Motor neuron (in vitro differentiated cells): ENCODE measurements at regions not wholly inside any gene's neighbourhood (a gene's known extent, or its start where the extent isn't known, plus 50 kb on each side); places are given as distances from the start of the nearest gene placed in this dataset.
"Not testable (repeated sequence)": the region's sequence is repeated elsewhere in the genome, so short reads cannot be mapped to it uniquely, and the experiment has no call there.

ENCODE experiments used
- ATAC-seq, 8 experiments: fragments of 200-7000 bp; cut with Tn5 transposase; replicated peaks in 6 of 8; 2 replicates each; pipeline ENCODE4 v1.8.0; 2021; ENCODE audit warnings: mild to moderate bottlenecking in 8 of 8, moderate library complexity in 8 of 8
- H3K27ac ChIP-seq, 2 donors: fragments of 250-450 bp; sonication (Bioruptor Pico); 2 replicates each; pipeline ENCODE4 v1.9.0; 2021; ENCODE audit warnings: antibody characterized with exemption in 2 of 2, mild to moderate bottlenecking in 2 of 2, moderate library complexity in 1 of 2
- H3K4me1 ChIP-seq, 2 donors: fragments of 250-450 bp; sonication (Bioruptor Pico); replicated peaks in 1 of 2; 2 replicates each; pipeline ENCODE4 v1.6.1; 2021; ENCODE audit warnings: antibody characterized with exemption in 2 of 2, mild to moderate bottlenecking in 2 of 2, moderate library complexity in 1 of 2
- H3K4me3 ChIP-seq, 5 donors: fragments of 250-450 bp; sonication (Bioruptor Pico); 2 replicates each; pipeline ENCODE4 v1.9.0; 2021; ENCODE audit warnings: antibody characterized with exemption in 5 of 5, mild to moderate bottlenecking in 5 of 5, moderate library complexity in 4 of 5
- WGBS, 10 experiments: fragments of 450-650 bp; shearing (Covaris generic); methylation state at CpG; one replicate each; pipeline ENCODE4 v1.0.0; 2022; 5-methylcytosine and 5-hydroxymethylcytosine counted together
- in situ Hi-C, 9 experiments: fragments of 400-800 bp; cut with MboI; loops; one replicate each; pipeline ENCODE4 v1.15.0; 2021; ENCODE audit warnings: low sequenced_read_pairs in 9 of 9, low pct_unique_long_range_greater_than_20kb in 2 of 9; ENCODE audit not compliant: unreplicated experiment in 9 of 9

DNA sequence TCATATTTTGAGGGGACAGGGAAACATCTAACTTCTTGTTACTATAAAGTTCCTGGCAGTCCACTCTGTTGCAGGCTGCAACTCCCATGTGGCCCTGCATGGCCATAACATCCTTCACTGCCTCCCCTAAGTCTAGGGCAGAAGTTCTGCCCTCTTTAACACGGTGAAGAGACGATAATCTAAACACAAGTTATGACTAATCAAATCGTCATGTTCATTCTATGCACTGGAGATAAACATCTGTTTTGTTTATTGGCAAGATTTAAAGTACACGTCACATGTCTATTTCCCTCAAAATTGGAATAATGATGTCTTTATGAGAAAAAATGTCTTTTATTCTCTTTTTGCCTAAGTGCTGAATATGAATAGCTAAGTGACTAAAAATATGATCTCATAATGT is 1629.4 kb downstream of the PCDH9 start:
- ATAC-seq: peak in 1 of 8 experiments; percentile 20
- WGBS, 10 experiments: 0 to 100% (median 86%) methylated on average over 1 to 4 of the region's 4 CpGs; no CpG with 5 or more reads in 1 of the 10 experiments
- no peak overlapping the region for H3K27ac ChIP-seq
- peaks cover 2 to 13% of the 10 kb centered on the region in 2 donors for H3K4me1 ChIP-seq
- in situ Hi-C loops: no loop called here
- no peak overlapping the region for H3K4me3 ChIP-seq

DNA sequence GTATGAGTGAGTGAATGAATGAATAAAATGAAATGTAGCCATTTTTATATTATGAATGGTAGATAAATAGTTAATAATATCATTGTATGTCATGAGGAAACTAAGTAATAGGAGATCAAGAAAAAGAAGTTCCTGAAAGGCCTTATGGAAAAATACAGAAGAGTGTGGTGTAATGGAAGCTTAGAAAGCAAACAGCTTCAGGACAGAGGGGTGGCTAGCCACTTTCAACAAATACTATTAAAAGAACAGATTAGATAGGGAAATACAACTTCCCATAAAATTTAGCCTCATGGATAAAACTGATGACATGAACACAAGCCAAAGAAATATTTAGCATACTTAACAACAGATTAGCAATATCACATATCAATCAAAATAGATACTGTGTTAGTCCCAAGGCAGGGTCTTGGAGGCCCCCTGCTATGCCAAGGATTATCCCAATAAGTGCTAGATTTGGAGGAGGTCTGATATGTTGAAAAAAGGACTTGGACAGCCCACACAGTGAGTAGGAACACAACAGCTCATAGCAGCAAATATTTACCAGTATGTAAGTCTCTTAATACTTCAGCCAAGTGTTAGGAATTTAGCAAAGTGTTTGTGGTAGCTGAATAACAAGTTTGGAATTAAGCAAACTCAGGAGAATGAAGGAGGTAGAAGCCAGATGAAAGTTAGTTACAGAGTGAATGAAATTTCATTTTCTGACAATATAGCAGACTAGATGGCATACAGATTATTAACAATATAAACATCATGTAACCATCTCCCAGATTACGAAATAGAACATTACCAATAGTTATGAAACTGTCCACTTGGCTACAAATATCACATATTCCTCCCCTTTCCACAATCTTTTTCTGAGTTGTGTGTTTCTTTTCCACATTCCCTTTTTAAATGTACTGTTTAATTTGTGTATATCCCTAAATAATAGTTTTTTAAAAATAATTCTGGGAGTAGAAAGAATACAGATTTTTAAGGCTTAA is 1632.0 kb downstream of the PCDH9 start:
- 0 to 100% (median 100%) methylated on average over 1 of the region's 1 CpG; no CpG with 5 or more reads in 2 of the 10 experiments for WGBS, 10 experiments
- in situ Hi-C loops: no loop called here
- Histone ChIP-seq H3K4me1 (peaks cover 7 to 28% of the 10 kb centered on the region in 2 donors), H3K4me3 (no peak overlapping the region), H3K27ac (no peak overlapping the region)
- ATAC-seq: peak in 1 of 8 experiments; percentile 46

DNA sequence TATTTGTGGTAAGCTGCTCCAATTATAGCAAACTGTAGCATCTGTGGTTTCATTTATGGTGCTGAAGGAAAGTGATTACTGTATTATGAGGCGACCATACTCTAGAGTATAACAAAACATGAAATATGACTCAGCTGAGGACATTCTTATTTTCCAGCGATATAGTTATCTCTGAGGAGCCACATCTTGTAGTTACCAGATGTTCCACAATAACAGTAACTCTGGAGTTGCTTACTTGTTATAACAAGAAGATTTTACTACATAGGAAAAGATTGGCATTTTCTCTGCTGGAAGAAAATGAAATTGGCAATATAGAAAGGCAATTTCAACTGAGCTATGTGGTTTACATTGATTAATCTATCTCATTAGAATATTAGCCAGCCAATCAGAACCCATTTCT is 1634.2 kb downstream of the PCDH9 start:
- ATAC-seq: no peak
- in situ Hi-C loops: no loop called here
- Histone ChIP-seq H3K4me1 (peaks cover 7 to 16% of the 10 kb centered on the region in 2 donors), H3K27ac (no peak overlapping the region), H3K4me3 (no peak overlapping the region)
- WGBS, 10 experiments: 0 to 100% (median 85%) methylated on average over 1 to 2 of the region's 2 CpGs; no CpG with 5 or more reads in 2 of the 10 experiments

GRCh38 chr13:65594298-65594781 is 1635.8 kb downstream of the PCDH9 start:
- in situ Hi-C loops: no loop called here

GRCh38 chr13:65593298-65593874 is 1636.8 kb downstream of the PCDH9 start:
- in situ Hi-C loops: no loop called here
- peaks cover 4 to 16% of the 10 kb centered on the region in 2 donors for H3K4me1 ChIP-seq
- 25 to 100% (median 82%) methylated on average over 1 to 2 of the region's 2 CpGs; no CpG with 5 or more reads in 1 of the 10 experiments for WGBS, 10 experiments
- no peak for ATAC-seq
- no peak overlapping the region for H3K4me3 ChIP-seq
- H3K27ac ChIP-seq: no peak overlapping the region

More at GRCh38 chr13:65594298-65594781, 1635.8 kb downstream of the PCDH9 start:
- H3K4me3 ChIP-seq: no peak overlapping the region
- no peak overlapping the region for H3K27ac ChIP-seq
- ATAC-seq: peak in 3 of 8 experiments; percentile 17 to 70 (median 61)
- 0 to 100% (median 46%) methylated on average over 1 of the region's 1 CpG; no CpG with 5 or more reads in 2 of the 10 experiments for WGBS, 10 experiments
- peaks cover 4 to 16% of the 10 kb centered on the region in 2 donors for H3K4me1 ChIP-seq

- ATAC-seq: no peak
- in situ Hi-C loops: no loop called here
- 0 to 100% (median 50%) methylated on average over 1 of the region's 1 CpG; no CpG with 5 or more reads in 1 of the 10 experiments for WGBS, 10 experiments
- H3K27ac ChIP-seq: no peak overlapping the region
- peaks cover 4 to 16% of the 10 kb centered on the region in 2 donors for H3K4me1 ChIP-seq
- no peak overlapping the region for H3K4me3 ChIP-seq
Observed at GRCh38 chr13:65592731-65593130, 1637.4 kb downstream of the PCDH9 start.

DNA sequence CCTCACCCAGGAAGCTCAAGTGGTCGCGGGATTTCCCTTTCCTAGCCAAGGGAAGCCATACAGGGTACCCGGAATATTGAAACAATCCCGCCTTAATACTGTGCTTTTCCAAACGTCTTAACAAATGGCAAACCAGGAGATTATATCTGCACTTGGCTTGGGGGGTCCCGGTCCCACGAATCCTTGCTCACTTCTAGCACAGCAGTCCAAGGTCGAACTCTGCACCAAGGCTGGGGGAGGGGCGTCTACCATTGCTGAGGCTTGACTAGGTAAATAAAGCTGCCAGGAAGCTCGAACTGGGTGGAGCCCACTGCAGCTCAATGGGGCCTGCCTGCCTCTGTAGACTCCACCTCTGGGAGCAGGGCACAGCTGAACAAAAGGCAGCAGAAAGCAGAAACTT is 1644.8 kb downstream of the PCDH9 start:
- Histone ChIP-seq H3K4me3 (no peak overlapping the region), H3K4me1 (no peaks in the 10 kb centered on the region), H3K27ac (no peak overlapping the region)
- no peak for ATAC-seq
- WGBS, 10 experiments: 5 to 100% (median 70%) methylated on average over 1 to 5 of the region's 10 CpGs; no CpG with 5 or more reads in 2 of the 10 experiments
- in situ Hi-C loops: no loop called here

GRCh38 chr13:65584126-65584525 is 1646.0 kb downstream of the PCDH9 start:
- ATAC-seq: no peak
- Histone ChIP-seq H3K4me3 (no peak overlapping the region), H3K27ac (no peak overlapping the region), H3K4me1 (no peaks in the 10 kb centered on the region)
- WGBS, 10 experiments: 14 to 100% (median 90%) methylated on average over 1 to 2 of the region's 2 CpGs; no CpG with 5 or more reads in 2 of the 10 experiments
- in situ Hi-C loops: no loop called here

- Histone ChIP-seq H3K4me1 (no peaks in the 10 kb centered on the region), H3K4me3 (no peak overlapping the region), H3K27ac (no peak overlapping the region)
- no peak for ATAC-seq
- in situ Hi-C loops: no loop called here
Observed at GRCh38 chr13:65582160-65582559, 1648.0 kb downstream of the PCDH9 start.

DNA sequence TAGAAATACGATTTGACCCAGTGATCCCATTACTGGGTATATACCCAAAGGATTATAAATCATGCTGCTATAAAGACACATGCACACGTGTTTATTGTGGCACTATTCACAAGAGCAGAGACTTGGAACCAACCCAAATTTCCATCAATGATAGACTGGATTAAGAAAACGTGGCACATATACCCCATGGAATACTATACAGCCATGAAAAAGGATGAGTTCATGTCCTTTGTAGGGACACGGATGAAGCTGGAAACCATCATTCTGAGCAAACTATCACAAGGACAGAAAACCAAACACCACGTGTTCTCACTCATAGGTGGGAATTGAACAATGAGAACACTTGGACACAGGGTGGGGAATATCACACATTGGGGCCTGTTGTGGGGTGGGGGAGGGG is 1665.6 kb downstream of the PCDH9 start:
- WGBS, 10 experiments: 0 to 100% (median 70%) methylated on average over 1 to 4 of the region's 5 CpGs; no CpG with 5 or more reads in 1 of the 10 experiments
- in situ Hi-C loops, H3K4me3 ChIP-seq, H3K4me1 ChIP-seq, ATAC-seq, H3K27ac ChIP-seq: not testable (repeated sequence)

- Histone ChIP-seq H3K4me1 (no peaks in the 10 kb centered on the region), H3K4me3 (no peak overlapping the region), H3K27ac (no peak overlapping the region)
- WGBS, 10 experiments: 0 to 100% (median 79%) methylated on average over 2 to 3 of the region's 3 CpGs; no CpG with 5 or more reads in 2 of the 10 experiments
- ATAC-seq: no peak
- in situ Hi-C loops: no loop called here
Observed at GRCh38 chr13:65562305-65562704, 1667.8 kb downstream of the PCDH9 start.

DNA sequence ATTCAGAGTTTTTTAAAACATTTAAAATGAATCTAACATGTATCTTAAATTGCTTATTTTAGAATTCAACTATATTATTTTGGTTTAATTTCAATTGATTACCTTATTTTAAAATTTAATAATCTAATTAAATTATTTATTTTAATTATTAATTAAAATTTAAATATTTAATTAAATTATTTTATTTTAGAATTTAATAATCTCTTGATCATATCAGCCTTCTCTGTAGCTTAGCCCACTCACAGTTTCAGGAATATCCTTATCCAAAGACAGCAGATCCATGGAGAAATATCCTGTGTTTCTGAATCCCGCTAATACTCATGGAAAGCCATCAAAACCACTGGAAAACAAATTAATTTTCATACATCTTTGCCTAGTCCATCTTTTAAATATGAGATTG is 1669.2 kb downstream of the PCDH9 start:
- Histone ChIP-seq H3K27ac (no peak overlapping the region), H3K4me3 (no peak overlapping the region), H3K4me1 (no peaks in the 10 kb centered on the region)
- no peak for ATAC-seq
- in situ Hi-C loops: no loop called here
- WGBS, 10 experiments: 14 to 100% (median 94%) methylated on average over 1 of the region's 1 CpG; no CpG with 5 or more reads in 2 of the 10 experiments

DNA sequence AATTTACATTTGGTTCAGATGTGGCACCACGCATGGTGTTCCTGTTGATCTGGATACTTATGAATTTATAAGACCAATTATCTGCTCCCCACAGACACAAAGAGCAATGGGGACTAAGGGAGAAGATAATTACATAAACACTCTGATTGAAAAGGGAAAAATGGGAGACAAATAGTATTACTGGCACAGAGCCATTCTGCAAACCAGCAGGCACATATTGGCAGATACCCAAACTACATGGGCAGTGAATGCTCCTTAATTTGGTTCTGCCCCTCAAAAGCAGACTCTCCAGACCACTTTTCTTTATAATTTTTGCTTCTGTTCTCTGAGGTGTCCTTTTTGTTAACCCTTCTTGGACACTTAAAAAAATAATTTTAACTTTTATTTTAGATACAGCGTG is 1674.2 kb downstream of the PCDH9 start:
- no peaks in the 10 kb centered on the region for H3K4me1 ChIP-seq
- in situ Hi-C loops: no loop called here
- 0 to 100% (median 78%) methylated on average over 1 to 2 of the region's 2 CpGs; no CpG with 5 or more reads in 2 of the 10 experiments for WGBS, 10 experiments
- H3K27ac ChIP-seq: no peak overlapping the region
- ATAC-seq: no peak
- no peak overlapping the region for H3K4me3 ChIP-seq
